GM19372 (cell line): ENCODE measurements at regions not wholly inside any gene's neighbourhood (a gene's known extent, or its start where the extent isn't known, plus 50 kb on each side); places are given as distances from the start of the nearest gene placed in this dataset.

ENCODE experiments used
- ATAC-seq: cut with Tn5 transposase; IDR thresholded peaks from one replicate; pipeline ENCODE4 v1.9.1; 2021; ENCODE audit warnings: mild to moderate bottlenecking, low read depth, moderate library complexity; ENCODE audit not compliant: unreplicated experiment

DNA sequence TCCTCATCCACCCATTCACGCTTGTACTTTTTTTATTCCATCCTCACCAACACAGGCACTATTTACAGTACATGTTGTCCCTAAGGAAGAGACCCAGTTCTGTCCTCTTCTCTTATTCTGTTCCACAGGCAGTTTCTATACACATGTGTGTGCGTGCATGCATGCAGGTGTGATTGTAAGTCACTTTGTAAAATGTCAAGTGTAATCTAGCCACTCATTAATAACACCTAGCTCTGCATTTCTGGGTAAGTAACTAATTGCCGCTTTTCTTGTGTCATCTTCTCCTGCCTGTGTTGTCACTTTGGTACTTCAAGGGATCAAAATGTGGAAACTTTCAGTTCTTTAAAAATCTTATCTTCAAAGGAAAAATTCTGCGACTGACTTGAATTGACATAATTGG, 377.2 kb downstream of the SEC16B start:
- ATAC-seq, result no peak

DNA sequence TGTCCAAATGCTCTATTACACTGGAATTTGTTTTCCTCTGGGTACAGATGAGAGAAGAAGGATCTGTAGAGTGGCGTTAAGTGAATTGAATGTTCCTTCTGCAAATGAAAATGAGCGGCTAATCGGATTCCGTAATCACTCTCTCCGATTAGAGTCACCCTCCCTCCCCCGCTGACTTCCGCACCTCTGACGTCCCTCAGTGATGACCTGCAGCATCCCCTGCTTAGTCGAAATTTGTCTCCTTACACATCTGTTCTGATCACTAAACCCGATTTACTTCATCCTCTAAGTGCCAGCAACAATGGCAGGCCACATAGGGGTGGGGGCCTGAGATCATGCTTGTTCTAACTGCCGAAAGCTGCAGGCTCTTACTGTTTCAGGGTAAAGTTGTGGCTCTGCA, 378.7 kb downstream of the SEC16B start:
- no peak for ATAC-seq

DNA sequence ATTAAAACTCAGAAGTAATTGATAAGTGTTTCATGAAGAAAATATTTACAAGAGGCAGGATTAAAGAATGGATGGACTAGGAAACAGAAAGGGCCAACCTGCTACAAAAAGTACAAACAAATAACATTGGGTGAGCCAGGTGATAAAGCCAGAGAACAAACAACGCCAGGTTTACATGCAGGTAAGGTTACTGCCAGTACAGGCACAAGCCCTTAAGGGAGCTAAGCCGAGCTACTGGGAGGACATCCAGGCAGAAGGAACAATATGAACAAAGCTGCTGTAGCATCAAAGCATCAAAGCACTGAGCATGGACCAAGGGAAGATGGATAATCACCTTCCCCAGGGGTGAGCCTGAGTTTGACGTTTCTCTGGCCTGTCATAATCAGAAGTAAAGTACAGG, 380.7 kb downstream of the SEC16B start:
- ATAC-seq, result no peak

DNA sequence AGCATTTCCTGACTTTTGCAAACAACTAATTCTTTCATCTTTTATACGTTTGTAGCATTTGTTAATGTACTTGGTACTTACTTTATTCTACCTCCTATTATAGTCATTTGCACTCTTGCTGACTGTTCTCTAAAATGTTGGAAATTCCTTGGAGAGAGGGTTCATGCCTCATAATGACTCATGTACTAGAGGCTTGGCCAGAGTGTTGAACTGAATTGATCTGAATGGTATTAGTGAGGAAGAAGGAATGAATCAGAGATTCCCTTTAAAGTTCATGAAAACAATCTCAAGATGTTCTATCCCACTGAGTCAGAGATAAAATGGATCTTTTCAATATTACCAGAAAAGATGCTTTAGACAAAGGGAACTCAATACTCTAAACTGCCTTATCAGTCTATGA, 383.4 kb downstream of the SEC16B start:
- ATAC-seq, result no peak

DNA sequence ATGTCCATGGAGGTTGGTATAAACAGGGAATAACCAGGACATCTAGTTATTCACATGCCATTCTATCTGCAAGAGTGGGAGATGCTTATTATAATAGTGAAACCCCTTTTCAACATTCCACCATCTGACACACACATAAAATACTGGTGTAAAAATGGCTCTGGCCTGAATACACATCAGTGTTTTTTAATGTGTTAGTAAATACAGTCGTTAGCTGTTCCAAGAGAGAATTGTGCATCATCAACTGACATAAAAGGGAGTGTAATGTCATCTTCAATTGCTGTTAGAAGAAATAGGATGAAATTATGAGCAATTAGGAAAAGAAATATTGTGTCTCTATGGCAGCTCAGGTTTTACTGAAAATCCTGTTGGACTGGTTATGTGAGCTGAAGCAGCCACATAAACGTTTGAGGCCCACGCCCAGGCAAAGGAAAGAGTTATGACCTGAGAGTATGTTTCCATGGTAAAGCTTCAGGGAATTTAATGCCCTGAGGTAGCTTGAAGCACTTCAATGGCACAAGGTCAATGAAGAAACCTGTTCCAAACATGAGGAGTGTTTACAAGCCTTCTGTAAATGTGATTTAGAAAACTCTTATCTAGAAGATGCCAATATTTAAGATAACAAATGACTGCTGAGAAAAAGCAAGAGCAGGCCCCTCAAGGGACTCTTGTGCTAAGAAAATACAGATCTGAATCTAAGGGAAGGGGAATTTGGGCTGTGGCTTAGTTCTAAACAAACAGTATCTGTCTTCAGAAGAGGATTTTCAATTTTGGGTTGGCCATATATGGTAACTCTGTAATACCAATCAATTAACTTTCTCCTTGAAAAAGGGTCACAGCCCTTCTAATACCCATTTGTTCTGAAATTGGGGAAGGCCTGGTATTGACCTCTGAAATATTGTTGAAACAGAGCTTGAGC, 384.3 kb downstream of the SEC16B start:
- ATAC-seq, result no peak

DNA sequence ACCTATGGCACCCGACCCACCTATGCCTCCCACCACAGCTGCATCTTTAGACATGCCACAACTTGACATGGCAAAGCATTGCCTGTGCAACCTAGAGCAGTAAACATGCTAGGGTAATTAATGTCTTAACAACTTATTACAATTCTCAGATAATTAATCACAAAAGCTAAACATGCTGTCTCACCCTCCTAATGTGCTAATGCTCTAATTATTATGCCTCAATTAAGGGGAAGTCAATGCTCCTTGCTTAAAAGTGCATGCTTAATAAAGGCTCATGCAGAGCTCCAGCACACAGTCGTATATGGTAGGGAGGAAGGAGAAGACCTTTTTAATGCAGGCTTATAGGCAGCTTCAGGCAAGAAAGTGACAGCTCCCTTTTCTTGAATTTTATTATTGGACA, 396.0 kb downstream of the SEC16B start:
- ATAC-seq, result no peak

DNA sequence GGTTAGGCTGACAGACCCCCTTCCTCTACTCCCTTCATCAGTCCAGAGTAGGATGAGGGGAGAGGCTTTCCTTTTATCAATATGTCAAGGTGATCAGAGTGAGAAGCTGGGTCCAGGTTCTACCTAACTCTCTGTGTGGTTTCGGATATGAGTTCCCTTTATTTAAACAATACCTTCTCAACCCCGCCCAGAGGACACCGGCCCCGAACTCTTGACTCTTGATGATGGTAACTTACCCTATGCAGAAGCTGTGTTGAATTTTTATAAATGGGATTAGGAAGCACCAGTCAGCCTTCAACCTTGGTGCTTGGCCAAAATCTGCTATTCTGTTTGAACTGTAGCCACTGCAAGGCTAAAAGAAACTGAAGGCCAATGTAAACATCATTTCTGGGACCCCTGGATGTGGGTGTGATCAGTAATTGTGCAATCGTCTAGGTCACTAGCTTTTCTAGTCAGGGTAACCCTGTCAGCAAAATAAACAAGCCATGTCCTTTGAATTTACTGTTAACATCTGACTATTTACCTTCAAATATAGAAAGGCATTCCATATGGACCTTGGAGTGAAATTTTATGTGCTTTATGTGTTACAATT, 398.3 kb downstream of the SEC16B start:
- no peak for ATAC-seq

DNA sequence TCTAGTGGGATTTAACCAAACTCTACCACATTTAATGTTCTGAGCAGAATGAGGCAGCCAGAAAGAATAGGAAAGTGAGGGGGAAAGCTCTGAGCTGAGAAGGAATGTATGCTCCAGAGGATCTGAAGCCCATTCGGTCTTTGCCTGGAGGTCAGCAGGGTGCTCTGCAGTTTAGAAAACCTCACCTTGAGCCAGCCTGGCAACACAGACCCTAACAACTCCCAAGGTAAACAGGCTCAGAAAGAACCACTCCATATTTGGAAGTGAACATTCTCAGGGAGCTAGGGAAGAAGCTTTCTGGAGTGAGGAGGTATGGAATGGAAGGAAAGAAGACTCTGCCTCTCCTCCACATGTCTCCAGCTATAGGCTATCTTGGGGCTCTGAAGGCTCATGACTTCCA, 398.8 kb downstream of the SEC16B start:
- no peak for ATAC-seq

DNA sequence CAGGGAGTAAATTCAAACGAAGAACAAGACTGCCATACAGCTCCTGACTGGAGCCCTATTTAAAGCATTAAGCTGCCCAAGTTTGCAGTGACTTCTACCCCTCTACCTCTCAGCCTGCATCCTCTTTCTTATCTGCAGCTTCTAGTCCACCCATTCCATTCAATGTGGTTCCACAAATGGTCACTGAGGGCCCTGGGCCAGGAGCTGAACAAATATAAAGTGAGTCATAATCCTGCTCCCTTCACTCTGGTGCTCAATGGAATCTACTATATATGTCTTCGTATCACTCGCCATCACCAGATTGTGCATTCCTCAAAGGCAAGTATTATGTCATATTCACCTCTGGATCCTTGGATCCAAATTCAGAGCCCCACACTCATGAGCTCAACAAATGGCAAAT, 398.7 kb downstream of the BRINP2 start:
- no peak for ATAC-seq

DNA sequence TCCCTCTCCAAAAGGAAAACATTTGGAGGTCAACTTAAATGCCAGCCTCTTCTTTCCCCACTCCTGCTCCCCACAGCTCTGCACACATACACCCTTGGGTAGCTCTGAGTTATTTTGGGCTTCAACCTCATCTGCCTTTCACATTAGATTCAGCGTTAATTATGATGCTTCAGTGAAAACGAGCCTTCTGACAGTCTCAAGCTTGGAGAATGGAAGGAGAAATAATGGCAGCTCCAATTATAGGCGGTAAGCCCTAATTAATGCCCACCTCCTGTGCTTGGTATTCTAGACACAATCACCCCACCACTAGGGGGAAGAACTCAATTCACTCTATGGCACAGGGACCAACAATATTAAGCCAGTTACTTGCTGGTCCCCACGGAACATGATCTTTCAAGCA, 397.9 kb downstream of the BRINP2 start:
- ATAC-seq, result no peak

DNA sequence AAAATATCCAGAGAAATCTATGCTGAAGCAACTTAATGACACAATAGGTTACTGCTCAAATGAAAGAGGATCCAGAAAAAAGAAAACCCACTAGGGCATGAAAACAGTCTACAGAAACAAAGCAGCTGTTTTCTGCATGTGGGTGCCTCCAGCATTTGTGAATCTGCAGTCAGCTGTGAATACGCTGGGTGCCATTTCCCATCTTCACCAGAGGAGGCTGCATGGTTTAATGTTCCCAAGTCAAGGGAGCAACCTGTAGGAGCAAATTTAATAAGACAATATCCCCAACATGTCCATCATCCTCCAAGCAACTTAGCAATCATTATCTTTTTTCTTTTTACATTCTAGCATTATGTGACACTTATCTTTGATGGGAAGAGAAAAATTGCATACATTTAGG, 396.6 kb downstream of the BRINP2 start:
- ATAC-seq, result no peak

DNA sequence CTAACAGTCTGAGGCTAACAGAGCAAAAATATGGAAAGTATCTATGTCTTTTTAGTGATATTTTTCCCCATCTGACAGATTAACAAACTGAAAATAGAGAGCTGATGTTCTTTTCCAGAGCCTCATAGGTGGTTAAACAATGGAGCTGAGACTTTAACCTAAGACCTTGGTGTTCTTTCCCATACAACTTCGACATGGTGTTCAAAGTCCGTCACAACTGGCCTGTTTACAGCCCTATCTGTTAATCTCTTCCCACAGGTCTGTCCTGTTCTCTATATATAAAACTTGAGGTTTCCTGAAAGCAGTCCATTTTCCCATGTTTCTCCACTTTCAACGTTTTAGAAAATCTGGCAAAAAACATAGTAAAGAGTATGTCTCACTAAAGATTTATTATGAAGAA, 395.7 kb downstream of the BRINP2 start:
- ATAC-seq, result no peak

DNA sequence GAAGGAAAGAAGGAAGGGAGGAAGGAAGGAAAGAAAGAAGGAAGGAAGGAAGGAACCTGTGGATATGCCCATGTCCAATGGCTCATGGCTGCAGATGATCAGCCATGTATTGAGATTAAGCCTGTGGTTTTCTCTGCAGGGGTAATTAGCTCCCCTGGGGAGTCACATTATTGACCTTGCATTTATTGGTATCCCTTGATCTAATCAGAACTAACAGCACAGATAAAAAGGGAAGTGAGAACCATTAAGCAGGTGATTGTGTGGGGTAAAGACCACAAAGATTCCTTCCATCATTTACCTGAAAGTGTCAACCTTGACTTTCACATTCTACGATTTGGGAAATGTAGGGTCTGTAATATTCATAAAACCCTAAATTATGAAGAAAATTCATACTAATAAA, 390.7 kb downstream of the BRINP2 start:
- ATAC-seq, result no peak

DNA sequence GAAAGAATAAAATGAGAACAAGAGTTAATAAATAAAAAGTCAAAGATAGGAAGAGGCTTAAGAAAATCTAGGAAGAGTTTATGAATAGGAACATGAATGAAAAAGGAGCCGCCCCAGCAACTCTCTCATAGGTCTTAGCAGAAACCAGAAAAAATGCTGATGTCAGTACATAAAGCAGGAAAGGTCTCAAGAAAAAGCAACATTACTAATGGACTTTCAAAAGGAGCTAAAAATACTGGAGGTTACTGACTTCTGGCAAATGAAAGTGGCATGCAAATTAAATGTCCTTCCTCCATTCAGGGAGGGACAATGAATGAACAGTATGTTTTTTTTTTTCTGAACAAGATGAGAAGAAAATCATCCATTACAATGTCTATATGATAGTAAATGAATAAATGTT, 387.6 kb downstream of the BRINP2 start:
- no peak for ATAC-seq

DNA sequence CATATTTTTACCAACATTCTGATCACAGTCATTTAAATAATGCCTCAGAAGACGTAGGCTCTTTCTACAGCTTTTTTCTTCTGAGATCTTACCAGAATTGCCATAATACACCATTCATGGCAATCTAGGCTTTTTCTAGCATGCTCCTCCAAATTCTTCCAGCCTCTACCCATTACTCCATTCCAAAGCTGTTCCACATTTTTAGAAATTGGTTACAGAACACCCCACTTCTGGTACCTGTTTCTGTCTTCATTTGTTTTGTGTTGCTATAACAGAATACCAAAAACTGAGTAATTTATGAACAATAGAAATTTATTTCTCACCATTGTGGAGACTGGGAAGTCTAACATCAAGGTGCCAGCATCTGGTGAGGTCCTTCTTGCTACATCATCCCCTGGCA, 385.4 kb downstream of the BRINP2 start:
- ATAC-seq, result no peak

DNA sequence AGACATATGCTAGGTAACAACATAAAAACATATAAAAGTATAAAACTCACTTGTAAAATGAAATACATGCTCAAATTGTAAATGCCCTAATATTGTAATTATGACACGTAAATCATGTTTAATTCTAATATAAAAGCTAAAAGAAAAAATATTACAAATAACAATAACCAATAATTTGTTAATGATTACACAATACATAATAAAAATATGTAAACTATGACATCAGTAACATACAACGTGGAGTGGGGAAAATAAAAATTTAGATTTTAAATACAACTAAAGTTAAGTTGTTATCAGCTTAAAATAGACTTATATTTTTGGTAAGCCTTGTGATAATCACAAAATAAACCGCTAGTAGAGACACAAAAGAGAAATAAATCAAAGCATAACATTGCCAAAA, 376.4 kb downstream of the BRINP2 start:
- no peak for ATAC-seq

DNA sequence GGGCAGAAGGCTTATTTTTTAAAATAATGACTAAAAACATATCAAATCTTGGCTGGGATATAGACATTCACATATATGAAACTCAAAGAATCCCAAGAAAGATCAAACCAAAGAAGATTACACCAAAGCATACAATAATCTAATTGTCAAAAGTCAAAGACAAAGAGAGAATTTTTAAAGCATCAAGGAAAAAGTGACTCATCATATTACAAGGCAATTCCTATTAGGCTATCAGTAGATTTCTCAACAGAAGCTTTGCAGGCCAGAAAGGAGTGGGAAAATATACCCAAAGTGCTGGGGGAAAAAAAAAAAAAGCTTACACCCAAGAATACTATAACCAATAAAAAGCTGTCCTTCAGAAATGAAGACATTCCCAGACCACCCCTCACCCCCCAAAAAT, 375.6 kb downstream of the BRINP2 start:
- ATAC-seq, result no peak

DNA sequence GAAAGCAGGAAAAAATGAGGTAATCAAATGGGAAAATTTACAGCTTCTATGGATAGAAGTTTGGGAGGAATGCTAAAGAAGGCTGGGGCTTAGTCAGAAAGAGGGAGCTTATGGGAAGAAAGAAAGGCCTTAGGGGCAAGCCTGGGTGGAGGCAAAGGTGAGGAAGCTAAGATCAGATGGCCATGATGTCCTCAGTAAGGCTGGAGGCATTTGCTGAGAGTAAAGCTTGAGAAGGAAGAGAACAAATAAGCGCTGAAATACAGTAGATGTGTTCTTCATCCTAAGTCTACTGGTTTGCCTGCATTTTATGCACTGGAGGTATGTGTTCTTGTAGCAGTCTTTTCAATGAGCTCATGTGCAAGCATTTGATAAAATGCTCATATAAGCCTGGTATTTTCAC, 355.4 kb downstream of the BRINP2 start:
- no peak for ATAC-seq

DNA sequence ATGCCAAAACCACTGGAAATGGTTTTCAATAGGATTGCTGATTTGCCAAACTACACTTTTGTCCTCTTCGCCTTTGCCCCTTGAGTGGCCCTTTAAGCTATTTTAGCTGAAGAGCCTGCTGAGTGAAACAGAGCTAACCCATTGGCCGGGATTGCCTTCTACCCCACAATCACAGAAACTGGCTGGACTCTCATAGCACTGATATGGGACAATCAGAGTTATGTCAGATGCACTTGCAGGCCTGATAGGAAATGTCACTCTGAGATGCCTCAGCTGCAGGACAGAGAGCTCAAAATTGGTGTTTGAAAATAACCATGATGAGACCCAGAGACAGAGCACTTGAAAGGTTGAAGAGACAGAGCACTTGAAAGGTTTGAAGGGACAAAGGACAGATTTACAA, 354.4 kb downstream of the BRINP2 start:
- no peak for ATAC-seq

DNA sequence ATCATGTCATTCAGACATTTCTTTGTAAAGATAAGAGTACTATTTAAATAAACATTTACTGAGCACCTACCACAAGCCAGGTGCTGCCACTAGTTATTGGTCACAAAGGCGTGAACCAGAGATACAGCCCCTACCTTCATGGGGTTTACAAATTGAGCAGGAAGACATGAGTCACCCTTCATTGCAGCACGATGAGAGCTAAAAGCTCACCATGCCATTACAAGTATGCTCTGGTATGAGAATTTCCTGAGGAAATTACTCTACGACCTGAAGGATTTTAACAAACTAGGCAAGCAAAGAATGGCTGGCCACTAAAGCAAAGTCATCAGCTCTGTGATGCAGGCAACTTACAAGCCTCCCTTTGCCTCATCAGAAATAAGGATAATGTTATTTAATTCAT, 346.8 kb downstream of the BRINP2 start:
- ATAC-seq, result no peak

DNA sequence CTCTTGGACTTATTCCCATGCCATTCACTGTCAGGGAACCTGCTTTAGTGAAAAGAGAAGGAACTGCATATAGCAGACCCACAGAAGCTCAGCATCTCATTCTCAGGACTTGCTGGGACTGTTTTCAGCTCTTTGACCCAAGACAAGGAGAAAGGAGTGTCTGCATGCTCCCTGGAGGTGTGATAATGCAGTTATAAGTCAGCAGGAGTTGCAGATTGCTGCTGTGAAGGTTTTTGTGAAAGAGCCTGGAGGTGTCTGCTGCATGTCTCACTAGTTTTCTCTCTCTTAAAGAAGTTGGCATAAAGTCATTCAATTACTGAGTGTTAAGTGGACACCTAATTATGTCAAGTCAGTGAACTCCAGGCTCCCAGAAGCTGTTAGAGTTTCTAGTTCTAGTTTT, 343.4 kb downstream of the BRINP2 start:
- ATAC-seq, result no peak

DNA sequence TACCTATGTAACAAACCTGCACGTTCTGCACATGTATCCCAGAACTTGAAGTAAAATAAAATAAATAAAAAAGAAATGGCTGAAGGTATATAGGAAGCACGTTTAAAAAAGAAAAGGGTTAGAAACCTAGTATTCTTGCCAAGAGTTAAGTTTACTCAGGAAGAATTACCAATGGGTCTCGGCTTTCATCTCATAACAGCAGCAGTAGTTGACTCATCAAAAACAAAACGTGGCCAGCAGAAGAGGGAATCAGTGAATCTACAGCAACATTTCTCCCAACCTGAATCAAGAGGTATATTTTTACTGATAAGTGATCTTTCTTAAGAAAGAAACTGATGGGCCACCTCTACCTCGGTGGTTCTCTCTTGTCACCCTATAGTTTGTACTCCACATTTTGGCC, 340.3 kb downstream of the BRINP2 start:
- ATAC-seq, result no peak
